Stimulated activated CD4-positive, alpha-beta T cell treated with anti-CD3 and anti-CD28 coated beads, Interleukin-15, amount 100 ng/mL, for 24 hours (primary cell): ENCODE measurements at regions not wholly inside any gene's neighbourhood (a gene's known extent, or its start where the extent isn't known, plus 50 kb on each side); places are given as distances from the start of the nearest gene placed in this dataset.

ENCODE experiments used
- DNase-seq: peaks from one replicate; pipeline ENCODE4 v3.0.0-alpha.2; 2020

DNA sequence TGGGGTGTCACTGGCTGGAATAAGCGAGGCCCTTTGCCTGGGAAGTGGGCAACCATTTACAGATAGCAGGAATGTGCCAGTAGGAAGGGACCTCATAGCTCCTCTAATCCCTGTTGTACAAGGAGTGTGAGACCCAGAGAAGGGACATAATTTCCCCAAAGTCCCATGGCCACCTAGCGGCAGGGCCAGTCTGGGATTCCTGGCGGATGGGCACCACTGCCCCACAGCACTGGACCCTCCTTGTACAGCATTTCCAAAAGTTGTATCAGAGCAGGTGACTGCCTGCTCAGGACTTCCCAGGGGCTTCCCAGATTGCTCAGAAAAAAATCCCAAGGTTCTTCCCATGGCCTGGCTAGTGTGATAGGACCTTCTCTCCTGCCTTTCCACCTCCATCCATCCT, 185.8 kb downstream of the GLI2 start:
- no peak for DNase-seq

DNA sequence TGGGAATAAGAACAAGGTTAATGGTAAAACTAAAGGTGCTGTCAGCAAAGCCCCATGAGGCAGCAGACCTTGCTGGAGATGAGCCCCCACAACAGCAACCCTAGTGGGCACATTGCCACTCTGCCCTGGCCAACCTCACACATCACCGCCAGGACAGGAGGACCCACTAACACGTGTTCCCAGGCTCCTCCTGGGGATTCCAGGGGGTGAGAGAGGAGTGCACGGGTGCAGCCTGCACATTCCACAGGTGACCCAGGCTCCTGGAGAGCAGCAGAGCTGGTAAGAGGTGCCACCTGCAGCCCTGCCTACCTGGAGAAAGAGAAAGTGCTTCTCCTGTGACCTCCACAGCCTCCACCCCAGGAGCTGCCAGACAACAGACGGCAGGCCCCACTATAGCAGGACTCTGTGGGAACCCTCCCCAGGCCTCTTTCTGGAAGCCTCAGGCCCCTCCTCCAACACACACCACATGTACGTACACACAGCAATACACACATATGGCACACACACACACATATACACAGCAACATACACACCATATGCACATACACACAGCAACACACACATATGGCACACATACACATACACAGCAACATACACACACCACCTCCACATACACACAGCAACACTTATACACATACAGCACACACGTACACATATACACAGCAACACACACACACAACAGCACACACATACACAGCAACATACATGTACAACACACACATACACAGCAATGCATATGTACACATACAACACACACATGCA, 187.1 kb downstream of the GLI2 start:
- no peak for DNase-seq

DNA sequence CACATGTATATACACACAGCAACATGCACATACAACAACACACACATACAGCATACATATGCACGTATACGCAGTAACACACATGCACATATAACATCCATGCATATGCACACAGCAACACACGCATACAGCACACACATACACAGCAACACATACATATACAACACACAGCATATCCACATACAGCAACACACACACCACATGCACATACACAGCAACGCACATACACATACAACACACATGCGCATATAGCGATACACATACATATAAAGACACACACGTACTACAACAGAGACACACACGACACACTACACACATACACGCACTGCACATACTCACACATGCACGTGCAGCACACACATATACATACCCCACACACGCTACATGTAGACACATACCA, 187.8 kb downstream of the GLI2 start:
- DNase-seq, result no peak

DNA sequence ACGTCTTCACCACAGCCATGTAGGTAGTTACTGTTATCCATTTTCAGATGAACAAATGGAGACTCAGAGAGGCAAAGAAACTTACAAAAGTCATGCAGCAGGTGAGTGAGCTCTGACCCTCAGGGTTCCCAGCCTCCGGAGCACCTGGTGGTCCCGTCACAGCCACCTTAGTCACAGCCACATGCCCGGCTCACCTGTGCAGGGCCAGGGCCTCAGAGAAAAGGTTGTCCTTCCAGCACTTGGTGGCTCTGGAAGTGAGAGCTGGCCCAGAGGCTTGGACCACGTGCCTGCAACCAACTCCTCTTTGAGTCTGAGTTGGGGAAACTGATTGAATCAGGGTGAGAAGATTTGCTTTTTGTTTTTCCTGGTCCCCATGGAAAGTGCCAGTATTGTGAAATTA, 189.3 kb downstream of the GLI2 start:
- DNase-seq, result no peak

DNA sequence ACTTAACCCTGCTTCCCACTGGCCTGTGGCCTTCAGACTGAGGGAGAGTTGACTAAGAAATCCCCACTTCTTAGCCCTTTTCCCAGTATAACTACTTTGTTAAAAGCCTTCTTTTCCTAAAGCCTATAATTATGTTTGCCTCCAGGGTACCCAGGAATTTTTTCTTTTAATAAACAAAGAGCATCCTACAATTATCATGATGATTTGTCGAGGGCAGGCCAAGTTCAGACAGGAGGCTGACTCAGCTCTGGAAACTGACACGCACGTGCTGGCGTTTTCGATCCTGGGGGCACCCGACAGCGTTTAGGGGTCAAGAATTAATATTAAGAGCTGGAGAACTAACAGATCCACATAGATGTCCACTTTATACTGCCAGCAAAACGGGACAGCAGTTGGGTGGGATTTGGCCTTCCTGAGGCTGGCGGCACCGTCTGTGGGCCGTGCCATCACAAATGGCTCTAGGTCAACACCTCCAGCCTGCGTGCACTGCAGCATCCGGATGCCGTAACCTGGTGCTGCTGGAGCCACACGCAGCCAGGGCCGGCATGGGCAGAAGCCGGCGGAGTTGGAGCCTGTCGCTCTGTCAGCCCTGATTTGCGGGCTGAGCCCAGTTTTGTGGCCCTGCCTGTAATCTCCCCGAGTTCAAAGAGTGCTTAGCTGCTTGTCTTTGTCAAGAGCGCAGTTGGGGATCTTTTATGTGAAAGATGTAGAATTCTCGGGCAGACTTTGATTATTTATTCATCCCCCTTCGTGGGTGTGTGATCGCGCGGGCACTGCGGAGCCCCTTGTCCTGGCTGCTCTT, 191.0 kb downstream of the GLI2 start:
- no peak for DNase-seq

DNA sequence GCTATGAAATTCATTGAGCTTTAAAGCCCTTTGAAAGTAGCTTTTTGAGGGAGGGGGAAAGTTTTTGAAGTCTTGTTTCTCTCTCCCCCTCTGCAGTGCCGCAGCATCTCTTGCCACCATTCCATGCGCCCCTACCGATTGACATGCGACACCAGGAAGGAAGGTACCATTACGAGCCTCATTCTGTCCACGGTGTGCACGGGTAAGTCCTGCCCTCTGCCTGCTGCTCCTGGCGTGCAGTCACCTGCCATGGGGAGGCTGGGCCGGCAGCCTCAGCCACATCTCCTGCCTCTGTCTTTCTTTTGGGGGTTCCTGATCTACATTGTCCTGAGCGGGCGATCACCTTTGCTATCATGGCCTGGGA, 191.6 kb downstream of the GLI2 start:
- DNase-seq, result no peak

DNA sequence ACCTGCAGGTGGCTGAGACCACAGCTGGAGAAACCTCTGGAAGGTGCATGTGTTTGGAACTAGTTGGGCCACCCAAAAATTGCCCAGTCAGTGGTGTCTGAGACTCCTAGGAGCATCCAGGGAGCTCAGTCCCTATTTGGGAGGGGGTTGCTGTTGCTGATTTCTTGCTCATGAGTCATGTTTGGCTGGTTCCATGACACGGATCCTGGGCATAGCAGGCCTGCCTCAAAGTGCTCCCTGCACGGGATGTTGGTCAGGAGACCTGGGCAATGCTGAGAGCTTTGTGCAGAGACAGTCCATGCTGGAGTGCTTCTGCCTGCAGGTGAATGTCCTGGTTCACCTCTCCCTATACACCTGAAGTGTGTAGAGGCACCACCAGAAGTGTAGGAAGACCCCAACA, 194.2 kb downstream of the GLI2 start:
- DNase-seq, result no peak

DNA sequence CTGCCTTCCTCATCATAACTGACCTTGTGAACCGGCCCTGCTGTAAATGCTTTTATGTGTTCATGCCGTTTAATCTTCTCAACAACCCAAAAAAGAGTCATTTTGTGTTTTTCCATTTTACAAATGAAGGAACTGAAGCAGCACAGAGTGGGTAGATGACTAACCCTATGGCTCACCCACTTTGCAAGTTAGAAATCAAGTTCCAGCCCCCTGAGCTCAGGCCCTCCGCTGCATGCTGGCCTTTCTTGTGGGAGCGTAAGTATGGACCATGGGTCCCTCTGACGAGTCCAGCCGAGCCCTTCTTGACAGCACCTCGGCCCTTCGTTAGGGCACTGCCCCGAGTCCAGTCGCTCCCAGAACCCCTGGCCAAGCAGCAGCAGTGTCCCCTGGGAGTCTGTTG, 194.6 kb downstream of the GLI2 start:
- DNase-seq, result no peak

DNA sequence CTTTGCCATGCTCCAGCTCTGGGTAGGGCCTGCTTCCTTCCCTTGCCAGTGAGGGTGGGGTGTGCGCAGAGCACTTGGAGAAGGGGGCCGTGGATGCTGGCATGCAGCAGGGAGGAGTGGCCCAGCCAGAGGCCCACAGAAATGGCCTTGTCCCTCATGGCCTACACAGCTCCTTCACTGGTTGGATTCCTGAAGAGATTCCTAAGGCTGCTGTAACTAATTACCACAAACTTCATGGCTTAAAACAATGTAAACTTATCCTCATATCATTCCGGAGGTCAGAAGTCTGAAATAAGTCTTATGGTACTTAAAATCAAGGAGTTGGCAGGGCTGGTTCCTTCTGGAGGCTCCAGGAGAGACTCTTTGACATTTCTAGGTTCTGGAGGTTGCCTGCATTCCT, 195.2 kb downstream of the GLI2 start:
- no peak for DNase-seq

DNA sequence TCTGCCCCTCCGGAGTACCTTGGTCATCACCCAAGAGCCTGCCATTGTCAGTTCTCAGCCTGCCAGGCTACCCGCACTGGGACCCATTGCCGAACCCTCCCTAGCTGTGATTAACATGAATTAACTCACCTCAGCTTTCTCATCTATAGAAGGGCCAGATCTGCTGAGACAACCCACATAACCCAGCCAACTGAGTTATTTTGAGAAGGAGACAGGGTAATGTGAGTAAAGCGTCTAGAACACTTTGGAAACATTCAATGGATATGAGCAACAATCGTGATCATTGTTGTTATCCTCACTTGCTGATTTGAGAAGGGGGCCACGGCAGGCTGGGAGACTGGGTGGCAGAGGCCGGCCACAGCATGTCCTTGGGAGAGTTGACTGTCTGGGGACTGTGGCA, 196.8 kb downstream of the GLI2 start:
- DNase-seq, result no peak

DNA sequence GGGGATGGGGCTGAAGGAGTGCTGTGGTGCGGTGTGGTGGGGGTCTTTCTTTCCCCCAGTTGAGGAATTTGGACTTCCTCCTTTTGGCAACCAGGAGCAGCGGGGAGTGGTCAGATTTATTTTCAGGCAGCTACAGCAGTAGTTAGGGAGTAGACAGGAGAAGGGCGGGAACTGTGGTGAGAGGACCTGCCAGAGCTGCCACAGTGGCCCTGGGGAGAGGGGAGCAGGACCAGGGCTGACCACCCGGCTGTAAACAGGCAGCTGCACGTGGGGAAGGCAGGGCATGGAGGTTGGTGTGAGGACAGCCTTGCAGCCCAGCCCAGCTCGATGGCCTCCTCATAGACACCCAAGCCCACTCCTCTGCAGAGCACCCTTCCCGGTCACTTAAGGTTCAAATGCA, 197.2 kb downstream of the GLI2 start:
- DNase-seq, result no peak

DNA sequence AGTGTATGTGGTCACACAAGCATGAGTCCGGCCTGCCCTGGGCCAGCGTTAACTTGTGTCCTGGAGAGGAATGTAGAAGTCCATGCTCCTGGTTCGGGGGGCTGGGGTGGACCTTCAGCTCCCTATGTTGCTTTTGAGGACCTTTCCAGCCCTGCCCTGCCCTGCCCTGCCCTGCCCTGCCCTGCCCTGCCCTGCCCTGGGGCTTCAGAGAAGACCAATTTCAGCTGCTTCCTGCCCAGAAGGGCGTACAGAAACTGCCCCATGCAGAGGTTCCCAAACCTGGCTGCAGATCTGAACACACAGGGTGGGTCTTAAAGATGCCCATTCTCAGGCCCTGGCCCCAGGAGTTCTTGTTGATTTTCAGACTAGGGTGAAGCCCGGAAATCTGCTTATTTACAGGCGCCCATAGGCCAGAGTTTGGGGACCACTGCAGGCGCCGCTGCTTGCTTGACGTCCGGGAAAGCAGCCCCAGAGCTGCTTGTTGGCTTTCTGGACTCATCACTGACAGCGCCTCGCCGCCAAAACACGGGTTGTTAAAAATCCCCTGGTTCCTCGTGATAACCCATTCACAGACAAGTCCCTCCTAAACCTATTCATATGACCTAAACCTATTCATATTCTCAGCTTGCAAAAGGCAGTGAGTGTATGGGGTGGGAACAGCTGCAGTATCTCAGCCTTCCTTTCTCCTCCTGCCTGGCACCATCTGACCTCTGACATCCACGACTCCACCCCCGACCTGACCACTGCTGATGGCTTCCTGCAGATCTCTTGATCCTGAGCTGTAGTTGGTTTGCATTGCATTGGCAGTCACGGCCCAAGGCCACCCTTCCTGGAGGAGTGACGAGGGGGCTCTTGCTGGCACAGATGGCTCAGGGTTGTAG, 198.3 kb downstream of the GLI2 start:
- DNase-seq, result no peak

DNA sequence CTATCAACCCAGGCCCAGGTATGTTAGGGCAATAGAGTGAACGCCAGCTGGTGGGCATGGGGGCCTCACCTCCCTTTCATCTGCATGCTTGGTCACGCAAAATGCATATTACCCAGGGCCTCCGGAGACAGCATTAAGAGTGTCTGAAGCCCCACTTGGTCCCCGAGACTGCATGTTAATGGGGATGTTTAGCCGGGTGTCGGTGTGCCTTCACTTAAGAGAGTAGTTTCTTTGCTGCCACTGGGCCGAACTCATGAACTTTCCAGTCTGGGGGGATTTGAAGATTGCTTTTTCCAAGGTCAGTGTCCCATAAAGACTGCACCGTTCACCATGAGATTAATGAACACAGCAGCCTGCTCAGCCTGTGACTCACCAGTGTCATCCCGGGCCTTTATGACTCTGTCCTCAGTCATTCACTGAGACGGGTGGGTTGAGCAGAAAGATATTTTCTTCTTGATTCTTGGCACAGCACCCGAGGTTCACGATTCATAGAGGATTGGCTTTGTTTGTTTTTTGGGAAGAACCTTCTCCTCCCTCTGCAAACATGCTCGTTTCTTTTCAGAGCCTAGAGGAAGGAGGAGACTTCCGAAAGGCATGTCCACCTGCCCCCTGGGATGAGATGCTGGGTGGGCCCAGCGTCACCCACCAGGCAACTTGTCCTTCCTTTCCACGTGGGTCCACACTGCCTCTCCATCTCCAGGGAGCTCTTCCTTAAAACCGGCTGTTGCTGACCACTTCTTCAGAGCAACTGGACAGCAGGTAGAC, 199.1 kb downstream of the GLI2 start:
- no peak for DNase-seq

DNA sequence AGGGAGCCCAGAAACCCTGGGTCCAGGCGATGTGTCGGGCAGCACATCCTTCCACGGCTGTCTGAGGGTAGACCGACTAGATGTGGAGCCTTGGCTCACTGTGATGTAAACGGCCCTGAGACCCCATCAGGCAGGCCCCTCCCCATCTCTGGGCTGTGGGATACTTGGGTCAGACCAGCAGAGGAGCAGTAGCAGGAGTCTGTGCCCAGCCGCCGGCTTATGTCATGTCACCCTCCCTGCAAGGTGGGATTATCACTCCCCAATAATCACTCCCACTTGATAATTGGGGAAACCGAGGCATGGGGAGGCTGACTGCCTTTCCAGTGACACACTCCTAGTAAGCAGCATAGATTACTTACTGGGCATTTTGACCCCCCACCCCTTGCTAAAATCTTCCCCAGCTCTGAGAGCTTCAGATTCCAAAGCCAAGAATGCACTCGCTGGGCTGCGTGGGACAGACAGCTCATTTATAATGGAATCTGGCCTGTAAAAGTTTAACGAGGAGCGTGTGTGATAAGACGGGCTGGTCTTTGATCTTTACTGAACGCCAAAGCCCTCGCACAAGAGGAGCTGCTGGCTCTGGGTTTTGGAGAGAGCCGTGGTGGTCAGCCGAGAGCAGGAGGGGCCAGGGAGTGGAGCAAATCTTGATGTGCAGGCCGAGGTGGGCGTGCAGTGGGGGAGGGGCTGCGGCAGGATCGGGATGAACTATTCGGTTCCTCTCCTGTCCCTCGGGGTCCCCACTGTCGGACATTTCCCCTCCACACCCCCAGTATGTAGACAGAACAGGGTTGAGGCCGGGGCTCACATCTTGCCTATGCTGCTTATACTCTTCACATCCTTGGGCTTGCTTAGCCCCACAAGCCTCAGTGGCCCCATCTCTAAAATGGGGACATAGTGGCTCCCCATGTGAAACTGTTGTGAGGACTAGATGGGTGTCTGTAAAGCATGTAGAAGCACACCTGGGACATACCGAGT, 200.0 kb downstream of the GLI2 start:
- DNase-seq, result no peak

DNA sequence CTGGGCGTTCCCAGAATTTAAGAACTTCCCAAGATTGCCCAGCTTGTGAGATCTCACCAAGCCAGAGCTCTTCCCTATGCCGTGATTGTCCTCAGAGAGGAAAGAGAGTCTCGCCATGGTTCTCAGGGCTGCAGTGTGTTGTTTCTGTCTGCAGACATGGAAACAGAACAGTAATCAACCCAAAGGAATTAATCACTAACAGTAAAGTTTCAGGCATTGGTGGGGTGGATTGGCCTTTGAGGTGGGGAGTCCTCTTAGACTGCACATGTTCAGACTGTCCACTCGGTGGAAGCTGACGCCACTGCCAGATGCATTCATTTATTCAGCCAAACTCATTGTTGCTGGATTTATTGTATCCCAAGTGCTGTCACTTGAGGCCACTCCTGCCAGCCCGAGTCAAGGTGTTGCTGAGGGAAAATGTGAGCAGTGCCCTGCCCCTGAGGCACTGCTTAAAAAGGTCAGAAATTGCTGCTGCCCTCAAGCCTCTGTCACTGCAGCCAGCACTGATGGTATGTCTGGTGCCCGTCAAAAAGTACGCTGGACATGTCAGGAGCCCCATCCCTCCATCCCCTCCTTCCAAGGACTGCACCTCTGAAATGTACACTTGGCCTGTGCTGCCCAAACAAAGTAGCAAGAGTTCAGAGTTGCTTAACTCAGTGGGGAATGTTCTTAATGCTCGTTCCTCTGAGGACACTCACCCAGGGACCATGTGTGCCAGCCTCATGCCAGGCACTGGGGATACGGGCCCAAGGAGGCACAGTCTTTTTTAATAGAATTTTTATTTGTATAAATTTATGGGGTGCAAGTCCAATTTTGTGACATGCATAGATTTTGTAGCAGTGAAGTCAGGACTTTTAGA, 201.0 kb downstream of the GLI2 start:
- no peak for DNase-seq

DNA sequence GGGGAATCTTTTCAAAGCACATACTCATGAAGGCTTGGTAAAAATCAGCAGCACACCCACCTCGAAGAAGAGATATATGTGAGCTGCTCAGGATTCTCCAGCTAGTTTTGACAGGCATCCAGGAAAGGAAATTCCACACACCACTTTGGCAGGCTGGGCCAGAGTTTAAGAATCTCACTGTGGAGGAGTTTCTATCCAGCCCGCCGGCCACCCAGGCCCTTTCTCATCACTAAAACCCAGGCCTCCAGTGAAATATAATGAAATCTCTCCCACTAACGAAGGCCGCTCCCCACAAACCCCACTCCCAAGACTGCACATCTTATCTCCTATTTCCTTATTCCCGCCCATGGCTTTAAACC, 202.0 kb downstream of the GLI2 start:
- DNase-seq, result no peak

DNA sequence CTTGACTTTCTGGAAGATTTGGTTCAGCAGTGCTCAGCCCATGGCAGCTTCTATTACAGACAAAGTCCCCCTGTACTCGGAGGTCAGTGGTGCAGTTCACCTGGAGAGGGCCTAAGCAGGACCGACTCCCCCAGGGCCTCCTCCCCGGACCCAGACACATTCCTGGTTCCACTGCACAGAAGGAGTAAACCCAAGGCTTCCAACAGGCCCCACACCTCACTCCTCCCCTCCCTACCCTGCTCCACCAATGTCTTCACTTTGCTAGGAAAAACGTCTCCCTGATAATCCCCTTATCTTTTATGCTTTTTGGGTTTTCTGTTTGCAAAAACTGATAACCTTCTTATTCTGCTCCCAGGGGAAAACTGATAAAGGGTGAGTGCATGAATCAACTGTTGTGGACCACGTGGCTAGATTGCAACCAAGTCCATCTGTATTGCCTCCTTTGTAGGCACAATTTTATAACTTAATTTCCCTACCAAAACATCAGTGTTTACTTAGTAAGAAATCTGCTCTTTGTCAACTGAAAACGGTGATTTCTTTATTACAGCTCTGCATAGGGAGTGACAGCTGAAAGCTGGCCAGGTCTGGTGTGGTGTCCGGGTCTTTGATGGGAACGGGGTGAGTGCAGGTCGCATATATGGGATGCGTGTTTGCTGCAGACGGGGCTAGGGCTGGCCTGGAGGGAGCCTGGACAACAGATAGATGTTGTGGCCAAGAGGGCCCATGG, 202.5 kb downstream of the GLI2 start:
- no peak for DNase-seq

DNA sequence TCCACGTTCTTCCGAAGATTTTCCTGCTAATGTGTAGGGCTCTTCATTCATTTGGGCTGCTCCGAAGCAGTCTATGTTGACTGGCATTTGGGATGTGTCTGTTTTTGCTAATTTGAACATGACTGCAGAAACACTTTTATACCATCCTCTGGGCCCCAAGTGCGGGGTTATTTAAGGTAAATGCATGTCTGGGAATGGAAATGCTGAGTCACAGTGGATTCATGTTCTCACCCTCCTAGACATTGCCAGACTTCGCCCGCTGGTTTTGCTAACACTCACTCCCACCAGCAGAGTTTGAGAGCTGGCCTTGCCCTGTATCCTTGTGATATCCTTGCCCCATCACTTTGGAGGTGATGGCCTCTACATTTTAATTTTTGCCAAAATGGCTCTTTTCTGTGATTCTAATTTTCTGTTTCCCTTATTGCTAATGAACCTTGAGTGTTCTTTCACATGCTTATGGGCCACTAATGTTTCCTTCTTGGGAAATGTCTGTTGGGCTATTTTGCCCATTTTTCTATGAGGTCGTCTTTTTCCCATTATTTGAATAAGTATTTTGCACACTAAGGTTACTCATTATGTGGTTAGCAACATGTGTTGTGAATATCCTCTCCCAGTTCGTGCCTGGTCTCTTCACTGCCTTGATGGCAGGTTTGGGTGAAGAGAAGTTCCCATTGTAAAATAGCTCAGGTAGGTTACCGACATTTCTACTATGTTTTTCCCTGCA, 204.1 kb downstream of the GLI2 start:
- no peak for DNase-seq

DNA sequence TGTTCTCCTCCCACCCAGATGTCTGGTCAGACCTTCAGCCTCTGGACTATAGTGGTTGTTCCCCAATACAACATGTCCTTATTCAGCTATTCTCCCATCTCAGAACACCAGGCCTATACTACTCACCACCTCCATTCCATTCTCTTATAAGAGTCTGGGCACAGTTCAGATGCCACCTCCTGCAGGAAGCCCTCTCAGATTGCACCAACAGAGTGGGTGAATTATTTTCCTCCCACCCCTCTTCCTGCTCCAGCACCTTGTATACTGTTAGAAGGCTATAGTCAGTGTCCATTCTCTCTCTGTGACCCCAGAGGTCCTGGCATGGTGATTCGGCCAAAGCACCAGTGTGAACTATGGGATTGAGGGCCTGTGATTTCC, 204.6 kb downstream of the GLI2 start:
- no peak for DNase-seq
